ENCODE measurements at regions not wholly inside any gene's neighbourhood (a gene's known extent, or its start where the extent isn't known, plus 50 kb on each side); places are given as distances from the start of the nearest gene placed in this dataset.

DNA sequence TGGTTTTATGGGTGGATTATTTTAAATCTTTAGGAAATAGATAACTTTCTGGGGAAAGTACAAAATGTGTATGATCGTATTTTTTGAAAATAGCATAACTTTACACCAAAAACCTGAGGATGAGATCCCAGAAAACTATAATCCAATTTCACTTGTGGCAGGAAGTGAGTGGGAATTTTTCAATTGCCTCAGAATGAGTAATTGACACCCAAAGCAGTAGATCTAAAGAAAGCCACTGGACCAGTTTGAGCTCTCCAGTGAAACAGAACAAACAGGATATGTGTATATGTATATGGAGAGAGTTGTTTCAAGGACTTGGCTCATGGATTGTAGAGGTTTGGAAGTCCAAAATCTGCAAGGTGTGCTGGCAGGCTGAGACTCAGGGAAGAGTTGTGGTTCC, 109.2 kb upstream of the SHB start:
- Histone ChIP-seq H2AK5ac (ENCODE audit: low read depth, low read length) (no peak overlapping the region), H3K23ac (ENCODE audit: insufficient read length) (no peak overlapping the region), H2BK15ac (ENCODE audit: low read length) (no peak overlapping the region), H3K18ac (ENCODE audit: extremely low read depth, low read length) (no peak overlapping the region), H3K23me2 (ENCODE audit: low read depth, low read length) (no peaks in the 10 kb centered on the region), H3K9ac (replicated peaks in 1 of 4; ENCODE audit: extremely low read depth in 1 of 4, low read depth in 3 of 4, low read length in 3 of 4) (no peak overlapping the region), H3K4me2 (ENCODE audit: insufficient read depth in 1 of 2, low read depth in 2 of 2, low read length in 2 of 2) (no peak overlapping the region), H3K79me2 (ENCODE audit: control insufficient read depth in 1 of 2, insufficient read depth in 2 of 2, low read length in 2 of 2) (no peaks in the 10 kb centered on the region), H2BK12ac (ENCODE audit: low read depth, low read length) (no peak overlapping the region), H3K9me3 (ENCODE audit: insufficient read depth in 2 of 2, low read depth in 1 of 2, low read length in 1 of 2) (no peaks in the 10 kb centered on the region), H3K27me3 (replicated peaks in 1 of 4; ENCODE audit: control insufficient read depth in 3 of 4, extremely low read depth in 1 of 4, insufficient read depth in 3 of 4, low read length in 3 of 4) (no peaks in the 10 kb centered on the region; a peak in 1 of 7 replicates), H4K5ac (ENCODE audit: insufficient read length, low read depth, low read length) (no peak overlapping the region), H3K27ac (ENCODE audit: low read depth, low read length) (no peak overlapping the region), H4K20me1 (replicated peaks in 1 of 2; ENCODE audit: control insufficient read depth in 1 of 2, insufficient read depth in 2 of 2, low read length in 2 of 2) (no peaks in the 10 kb centered on the region), H2BK20ac (ENCODE audit: low read length) (no peak overlapping the region), H3K4me3 (ENCODE audit: extremely low read depth in 1 of 4, insufficient read depth in 2 of 4, low read depth in 3 of 4, low read length in 4 of 4) (no peak overlapping the region), H3K56ac (replicated peaks; ENCODE audit: insufficient read length, low read depth, low read length) (no peak overlapping the region), H3K4ac (replicated peaks; ENCODE audit: insufficient read length, low read depth, low read length) (no peak overlapping the region), H3K14ac (ENCODE audit: insufficient read length) (no peak overlapping the region), H3K79me1 (ENCODE audit: low read depth, low read length) (no peaks in the 10 kb centered on the region), H4K91ac (replicated peaks; ENCODE audit: insufficient read length, low read length) (no peak overlapping the region), H2AFZ (ENCODE audit: low read length) (no peak overlapping the region), H2BK120ac (replicated peaks; ENCODE audit: low read depth, low read length) (no peak overlapping the region), H3K4me1 (replicated peaks in 1 of 4; ENCODE audit: control insufficient read depth in 3 of 4, insufficient read depth in 4 of 4, low read length in 3 of 4) (peaks cover 0 to 2% (median 0%) of the 10 kb centered on the region in 4 experiments; a peak in 1 of 7 replicates), H2BK5ac (ENCODE audit: low read depth, low read length) (no peak overlapping the region), H3K36me3 (ENCODE audit: control insufficient read depth in 2 of 4, insufficient read depth in 4 of 4, low read length in 3 of 4) (no peaks in the 10 kb centered on the region), H4K8ac (ENCODE audit: extremely low read depth, insufficient read depth, low read length) (no peak overlapping the region)
- DNase-seq (ENCODE audit: low read depth in 1 of 2, low spot score in 2 of 2), result no peak
- ChIA-PET CTCF (ENCODE audit: partially characterized antibody) (interaction anchor here (0.7 kb wide), 1 partner anchor 17 kb away, joined by 3 read pairs; no protein-coding TSS in a partner anchor), POLR2A (ENCODE audit: partially characterized antibody) (no interaction called here)
- 73% methylated on average over 1 of the region's 1 CpG; no CpG with 5 or more reads in 1 of the 2 experiments for WGBS, 2 experiments (ENCODE audit: extremely low coverage in 1 of 2, insufficient coverage in 1 of 2, insufficient read length in 1 of 2, insufficient replicate concordance in 2 of 2, low coverage in 1 of 2, low lambda C conversion rate in 2 of 2, missing lambda C conversion rate in 1 of 2)
- FAIRE-seq, result no peak
- TF ChIP-seq, protein P1, sequence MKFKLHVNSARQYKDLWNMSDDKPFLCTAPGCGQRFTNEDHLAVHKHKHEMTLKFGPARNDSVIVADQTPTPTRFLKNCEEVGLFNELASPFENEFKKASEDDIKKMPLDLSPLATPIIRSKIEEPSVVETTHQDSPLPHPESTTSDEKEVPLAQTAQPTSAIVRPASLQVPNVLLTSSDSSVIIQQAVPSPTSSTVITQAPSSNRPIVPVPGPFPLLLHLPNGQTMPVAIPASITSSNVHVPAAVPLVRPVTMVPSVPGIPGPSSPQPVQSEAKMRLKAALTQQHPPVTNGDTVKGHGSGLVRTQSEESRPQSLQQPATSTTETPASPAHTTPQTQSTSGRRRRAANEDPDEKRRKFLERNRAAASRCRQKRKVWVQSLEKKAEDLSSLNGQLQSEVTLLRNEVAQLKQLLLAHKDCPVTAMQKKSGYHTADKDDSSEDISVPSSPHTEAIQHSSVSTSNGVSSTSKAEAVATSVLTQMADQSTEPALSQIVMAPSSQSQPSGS (IDR thresholded peaks at IDR 0.05; ENCODE audit: low read length), result no peak
- TF ChIP-seq MAX (IDR thresholded peaks at IDR 0.05), result no peak
- TF ChIP-seq BRCA1 (IDR thresholded peaks at IDR 0.05; ENCODE audit: low read depth, low read length), result no peak
- TF ChIP-seq SIX5 (IDR thresholded peaks at IDR 0.05; ENCODE audit: low read depth, low read length), result no peak
- TF ChIP-seq CEBPB (IDR thresholded peaks at IDR 0.05; ENCODE audit: low read depth, low read length), result no peak
- no peak for TF ChIP-seq EGR1 (IDR thresholded peaks at IDR 0.05; ENCODE audit: borderline replicate concordance, low read depth, low read length)
- no peak for TF ChIP-seq RXRA (IDR thresholded peaks at IDR 0.05; ENCODE audit: insufficient read depth, low read depth, low read length)
- TF ChIP-seq CTCF (IDR thresholded peaks at IDR 0.05; ENCODE audit: control extremely low read depth in 1 of 3, insufficient read depth in 1 of 3, low read depth in 1 of 3, low read length in 3 of 3), result no peak
- no peak for TF ChIP-seq E2F6 (IDR thresholded peaks at IDR 0.05)

All from H1 (cell line).